Osteocyte (in vitro differentiated cells): ENCODE measurements at regions not wholly inside any gene's neighbourhood (a gene's known extent, or its start where the extent isn't known, plus 50 kb on each side); places are given as distances from the start of the nearest gene placed in this dataset.
"Not testable (repeated sequence)": the region's sequence is repeated elsewhere in the genome, so short reads cannot be mapped to it uniquely, and the experiment has no call there.

ENCODE experiments used
- DNase-seq: peaks from one replicate; pipeline ENCODE4 v3.0.0; 2021; ENCODE audit warnings: mixed read lengths; ENCODE audit not compliant: unreplicated experiment; ENCODE audit errors: extremely low spot score
- H3K27ac Mint-ChIP-seq: one replicate; pipeline ENCODE4 v1.8.0; 2021; ENCODE audit warnings: mild to moderate bottlenecking, mixed read lengths; ENCODE audit not compliant: unreplicated experiment
- H3K27me3 Mint-ChIP-seq: one replicate; pipeline ENCODE4 v1.8.0; 2021; ENCODE audit warnings: mixed read lengths; ENCODE audit not compliant: unreplicated experiment
- H3K36me3 Mint-ChIP-seq: one replicate; pipeline ENCODE4 v1.8.0; 2021; ENCODE audit warnings: mixed read lengths; ENCODE audit not compliant: unreplicated experiment
- H3K4me1 Mint-ChIP-seq: one replicate; pipeline ENCODE4 v1.8.0; 2021; ENCODE audit warnings: mixed read lengths; ENCODE audit not compliant: unreplicated experiment
- H3K4me3 Mint-ChIP-seq: one replicate; pipeline ENCODE4 v1.8.0; 2021; ENCODE audit warnings: mild to moderate bottlenecking, moderate library complexity, mixed read lengths; ENCODE audit not compliant: unreplicated experiment
- H3K9me3 Mint-ChIP-seq: one replicate; pipeline ENCODE4 v1.8.0; 2021; ENCODE audit warnings: mixed read lengths; ENCODE audit not compliant: unreplicated experiment
- TF ChIP-seq, protein P1 (sequence below): fragments of 200-600 bp; sonication (generic); IDR thresholded peaks from 2 replicates; pipeline ENCODE4 v1.5.0; 2021; ENCODE audit warnings: antibody characterized with exemption, mild to moderate bottlenecking, moderate library complexity

DNA sequence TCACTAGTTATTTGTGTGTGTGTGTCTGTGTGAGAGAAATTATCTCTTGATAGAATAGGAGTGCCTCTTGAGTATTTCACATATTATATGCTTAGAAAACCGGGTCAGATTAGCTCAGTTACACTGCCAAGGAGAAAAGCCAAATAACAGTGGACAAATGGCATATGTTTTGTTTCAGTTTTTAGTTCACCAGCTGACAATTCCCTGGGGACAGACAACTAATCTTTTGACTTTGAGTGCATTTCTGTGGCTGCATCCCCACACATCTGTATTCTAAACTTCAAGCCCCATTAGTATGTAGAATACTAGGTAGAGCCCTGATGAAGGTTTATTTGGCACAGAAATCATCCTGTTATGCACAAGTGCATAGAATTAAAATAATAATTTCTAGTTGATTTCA is 227.7 kb upstream of the CNTN3 start:
- no peak for DNase-seq
- H3K27me3 Mint-ChIP-seq = no peaks in the 10 kb centered on the region
- no peak overlapping the region for H3K4me3 Mint-ChIP-seq
- H3K36me3 Mint-ChIP-seq = no peaks in the 10 kb centered on the region
- no peaks in the 10 kb centered on the region for H3K4me1 Mint-ChIP-seq
- TF ChIP-seq, protein P1, sequence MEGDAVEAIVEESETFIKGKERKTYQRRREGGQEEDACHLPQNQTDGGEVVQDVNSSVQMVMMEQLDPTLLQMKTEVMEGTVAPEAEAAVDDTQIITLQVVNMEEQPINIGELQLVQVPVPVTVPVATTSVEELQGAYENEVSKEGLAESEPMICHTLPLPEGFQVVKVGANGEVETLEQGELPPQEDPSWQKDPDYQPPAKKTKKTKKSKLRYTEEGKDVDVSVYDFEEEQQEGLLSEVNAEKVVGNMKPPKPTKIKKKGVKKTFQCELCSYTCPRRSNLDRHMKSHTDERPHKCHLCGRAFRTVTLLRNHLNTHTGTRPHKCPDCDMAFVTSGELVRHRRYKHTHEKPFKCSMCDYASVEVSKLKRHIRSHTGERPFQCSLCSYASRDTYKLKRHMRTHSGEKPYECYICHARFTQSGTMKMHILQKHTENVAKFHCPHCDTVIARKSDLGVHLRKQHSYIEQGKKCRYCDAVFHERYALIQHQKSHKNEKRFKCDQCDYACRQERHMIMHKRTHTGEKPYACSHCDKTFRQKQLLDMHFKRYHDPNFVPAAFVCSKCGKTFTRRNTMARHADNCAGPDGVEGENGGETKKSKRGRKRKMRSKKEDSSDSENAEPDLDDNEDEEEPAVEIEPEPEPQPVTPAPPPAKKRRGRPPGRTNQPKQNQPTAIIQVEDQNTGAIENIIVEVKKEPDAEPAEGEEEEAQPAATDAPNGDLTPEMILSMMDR = no peak
- no peak overlapping the region for H3K27ac Mint-ChIP-seq
- peaks cover 4% of the 10 kb centered on the region for H3K9me3 Mint-ChIP-seq

DNA sequence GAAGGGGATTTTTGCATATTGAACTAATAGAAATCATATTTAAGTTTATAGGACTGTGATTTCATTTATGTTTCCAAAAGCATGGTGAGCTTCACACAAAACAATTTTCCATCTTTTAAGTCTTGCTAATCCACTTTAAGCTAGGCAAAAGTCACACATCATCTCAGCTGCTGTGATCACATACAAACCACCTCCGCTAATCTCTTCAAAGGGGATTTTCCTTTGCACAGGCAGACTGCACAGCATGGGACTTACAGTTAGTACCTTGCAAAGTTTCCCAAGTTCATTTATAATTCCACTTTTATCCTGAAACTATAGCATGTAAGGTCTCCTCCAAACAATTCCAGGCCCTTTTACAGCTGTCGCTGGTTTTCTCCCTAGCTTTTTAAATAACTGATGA is 225.1 kb upstream of the CNTN3 start:
- DNase-seq = no peak
- Mint-ChIP-seq H3K9me3 (no peaks in the 10 kb centered on the region), H3K27ac (no peak overlapping the region), H3K36me3 (no peaks in the 10 kb centered on the region), H3K4me3 (no peak overlapping the region), H3K27me3 (no peaks in the 10 kb centered on the region), H3K4me1 (no peaks in the 10 kb centered on the region)
- TF ChIP-seq, protein P1 = no peak

DNA sequence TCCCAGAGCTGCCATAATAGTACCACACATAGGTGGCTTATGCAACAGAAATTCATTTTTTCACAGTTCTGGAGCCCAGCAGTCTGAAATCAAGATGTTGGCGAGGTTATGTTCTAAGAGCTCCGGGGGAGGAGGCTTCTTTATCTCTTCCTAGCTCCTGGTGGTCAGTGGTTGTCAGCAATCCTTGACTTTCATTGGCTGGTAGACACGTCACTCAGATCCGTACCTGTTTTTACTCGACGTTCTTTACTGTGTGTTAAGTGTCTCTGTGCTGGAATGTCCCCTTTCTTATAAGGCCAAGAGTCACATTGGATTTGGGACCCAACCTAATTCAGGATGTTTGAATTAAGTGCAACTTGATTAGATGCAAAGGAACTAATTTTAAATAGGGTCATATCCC is 218.5 kb upstream of the CNTN3 start:
- DNase-seq = no peak
- TF ChIP-seq, protein P1 = no peak
- no peaks in the 10 kb centered on the region for H3K9me3 Mint-ChIP-seq
- no peaks in the 10 kb centered on the region for H3K36me3 Mint-ChIP-seq
- no peak overlapping the region for H3K27ac Mint-ChIP-seq
- no peaks in the 10 kb centered on the region for H3K4me1 Mint-ChIP-seq
- H3K4me3 Mint-ChIP-seq = no peak overlapping the region
- no peaks in the 10 kb centered on the region for H3K27me3 Mint-ChIP-seq

DNA sequence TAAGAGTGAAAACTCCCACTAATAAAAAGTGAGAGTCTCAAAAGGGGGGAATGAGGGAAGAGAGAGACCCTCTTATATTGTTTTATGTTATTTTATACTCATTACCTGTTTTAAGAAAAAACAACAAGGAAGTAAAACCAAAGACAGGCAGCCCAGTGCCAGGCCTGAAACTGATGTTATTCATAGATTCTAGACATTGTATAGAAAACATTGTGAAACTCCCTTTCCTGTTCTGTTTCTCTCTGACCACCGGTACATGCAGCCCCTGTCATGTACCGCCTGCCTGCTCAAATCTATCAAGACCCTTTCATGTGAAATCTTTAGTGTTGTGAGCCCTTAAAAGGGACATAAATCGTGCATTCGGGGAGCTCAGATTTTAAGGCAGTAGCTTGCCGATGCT is 216.4 kb upstream of the CNTN3 start:
- H3K27ac Mint-ChIP-seq, H3K9me3 Mint-ChIP-seq, DNase-seq, H3K4me3 Mint-ChIP-seq, H3K36me3 Mint-ChIP-seq, H3K4me1 Mint-ChIP-seq, H3K27me3 Mint-ChIP-seq: not testable (repeated sequence)

DNA sequence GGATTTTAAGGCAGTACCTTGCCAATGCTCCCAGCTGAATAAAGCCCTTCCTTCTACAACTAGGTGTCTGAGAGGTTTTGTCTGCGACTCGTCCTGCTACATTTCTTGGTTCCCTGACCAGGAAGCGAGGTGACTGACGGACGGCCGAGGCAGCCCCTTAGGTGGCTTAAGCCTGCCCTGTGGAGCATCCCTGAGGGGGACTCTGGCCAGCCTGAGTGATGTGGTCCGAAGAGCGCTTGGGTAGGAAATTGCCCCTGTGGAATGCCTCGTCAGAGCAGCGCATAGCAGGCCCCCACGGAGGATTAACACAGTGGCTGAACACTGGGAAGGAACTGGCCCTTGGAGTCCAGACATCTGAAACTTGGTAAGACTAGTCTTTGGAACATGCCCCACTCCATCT is 210.9 kb upstream of the CNTN3 start:
- DNase-seq, H3K4me1 Mint-ChIP-seq, H3K27me3 Mint-ChIP-seq, H3K4me3 Mint-ChIP-seq, H3K9me3 Mint-ChIP-seq, H3K36me3 Mint-ChIP-seq, H3K27ac Mint-ChIP-seq: not testable (repeated sequence)

DNA sequence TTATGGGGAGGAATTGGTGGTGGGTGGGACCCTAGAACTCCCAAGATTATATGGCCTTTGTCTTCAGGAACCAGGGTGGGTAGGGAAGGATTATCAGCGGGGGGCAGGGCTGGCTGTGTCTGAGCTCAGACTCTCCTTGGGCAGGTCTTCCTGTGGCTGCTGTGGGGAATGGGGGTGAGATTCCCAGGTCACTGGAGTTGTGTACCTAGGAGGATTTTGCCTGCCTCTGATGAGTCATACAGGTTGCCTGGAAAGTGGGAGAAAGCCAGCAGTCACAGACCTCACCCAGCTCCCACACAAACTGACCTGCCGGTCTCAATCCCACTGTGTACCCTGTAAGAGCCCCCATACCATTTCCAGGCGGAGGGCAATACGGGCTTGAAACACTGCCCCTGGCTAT is 209.9 kb upstream of the CNTN3 start:
- H3K36me3 Mint-ChIP-seq = no peaks in the 10 kb centered on the region
- TF ChIP-seq, protein P1 = no peak
- no peaks in the 10 kb centered on the region for H3K27me3 Mint-ChIP-seq
- no peak overlapping the region for H3K4me3 Mint-ChIP-seq
- no peaks in the 10 kb centered on the region for H3K4me1 Mint-ChIP-seq
- DNase-seq = no peak
- H3K9me3 Mint-ChIP-seq = peaks cover 12% of the 10 kb centered on the region
- no peak overlapping the region for H3K27ac Mint-ChIP-seq
